HT1080 (cell line): ENCODE measurements at regions not wholly inside any gene's neighbourhood (a gene's known extent, or its start where the extent isn't known, plus 50 kb on each side); places are given as distances from the start of the nearest gene placed in this dataset.

Experiments
- DNase-seq: peaks from one replicate; pipeline ENCODE4 v3.0.0-alpha.2; 2015; ENCODE audit warnings: low read depth

DNA sequence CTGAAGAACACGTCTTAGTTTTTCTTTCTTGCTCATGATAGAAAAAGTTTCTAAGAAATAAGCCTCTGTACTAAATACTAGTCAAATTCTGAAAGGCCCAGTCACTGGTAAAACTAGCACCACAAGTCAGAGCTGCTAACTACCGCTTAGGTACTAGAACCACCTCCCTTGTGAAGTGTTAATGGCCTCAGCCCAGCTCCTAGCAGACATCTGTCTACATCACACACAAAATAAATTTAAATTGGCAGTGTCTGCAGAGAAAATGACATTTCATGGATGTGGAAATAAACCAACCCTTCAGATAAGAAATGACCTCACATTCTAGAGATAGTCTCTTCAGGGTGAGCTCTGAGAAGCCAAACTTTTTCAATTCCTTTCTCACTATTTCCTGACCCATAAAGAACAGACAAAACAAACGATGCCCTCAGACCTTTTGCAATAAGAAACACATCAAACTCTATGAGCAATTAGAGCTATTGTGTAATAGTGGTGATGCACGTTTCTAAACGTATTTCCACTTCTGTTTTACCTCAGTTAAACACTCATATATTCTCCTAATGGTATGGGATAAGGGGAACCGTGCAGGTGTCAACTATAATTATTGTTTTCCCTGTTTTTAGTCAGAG, 70.3 kb upstream of the DSG1 start:
- no peak for DNase-seq

DNA sequence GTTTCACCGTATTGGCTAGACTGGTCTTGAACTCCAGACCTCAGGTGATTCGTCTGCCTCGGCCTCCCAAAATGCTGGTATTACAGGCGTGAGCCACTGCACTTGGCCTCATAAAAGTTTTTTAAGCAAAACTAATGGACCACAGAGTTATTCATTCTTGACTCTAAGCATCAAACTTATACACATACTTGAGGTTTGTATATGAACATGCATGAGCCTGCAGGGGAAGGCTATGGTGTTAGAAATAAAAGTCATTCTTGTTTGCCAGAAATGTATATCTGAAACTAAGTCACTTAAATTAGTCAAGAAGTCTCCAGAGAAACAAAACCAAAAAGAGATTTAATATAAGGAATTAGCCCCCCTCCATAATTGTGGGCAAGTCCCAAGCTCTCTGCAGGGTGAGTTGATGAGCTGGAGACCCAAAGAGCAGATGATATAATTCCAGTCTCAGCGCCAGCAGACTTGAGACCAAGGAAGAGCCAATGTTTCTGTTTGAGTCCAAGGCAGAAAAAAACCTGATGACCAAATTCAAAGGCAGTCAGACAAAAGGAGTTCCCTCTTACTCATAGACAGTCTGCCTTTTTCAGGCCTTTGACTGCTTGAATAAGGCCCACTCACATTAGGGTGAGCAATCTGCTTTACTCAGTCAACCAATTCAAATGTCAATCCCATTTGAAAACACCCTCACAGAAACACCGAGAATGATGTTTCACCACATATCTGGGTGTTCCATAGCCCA, 69.0 kb upstream of the DSG1 start:
- DNase-seq: peak; percentile 22

DNA sequence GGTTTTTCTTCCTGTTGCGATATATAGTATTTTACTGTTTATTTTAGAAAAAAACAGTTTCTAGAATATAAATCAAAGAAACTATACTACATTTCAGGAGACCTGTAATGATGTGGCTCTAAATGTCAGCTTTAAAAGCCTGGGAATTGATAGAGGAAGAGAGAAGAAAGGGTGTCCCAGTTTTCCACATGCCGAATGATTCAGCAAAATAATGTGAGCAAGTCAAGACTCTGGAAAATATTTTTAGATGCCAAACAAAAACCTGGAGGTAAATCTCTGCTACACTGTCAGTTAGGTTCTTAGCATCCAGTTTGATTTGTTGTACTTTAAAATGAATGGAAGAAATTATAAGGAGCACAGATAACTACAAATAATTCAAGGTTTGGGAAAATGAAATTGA, 67.1 kb upstream of the DSG1 start:
- no peak for DNase-seq

GRCh38 chr18:31252522-31252921, 65.4 kb upstream of the DSG1 start:
- no peak for DNase-seq

DNA sequence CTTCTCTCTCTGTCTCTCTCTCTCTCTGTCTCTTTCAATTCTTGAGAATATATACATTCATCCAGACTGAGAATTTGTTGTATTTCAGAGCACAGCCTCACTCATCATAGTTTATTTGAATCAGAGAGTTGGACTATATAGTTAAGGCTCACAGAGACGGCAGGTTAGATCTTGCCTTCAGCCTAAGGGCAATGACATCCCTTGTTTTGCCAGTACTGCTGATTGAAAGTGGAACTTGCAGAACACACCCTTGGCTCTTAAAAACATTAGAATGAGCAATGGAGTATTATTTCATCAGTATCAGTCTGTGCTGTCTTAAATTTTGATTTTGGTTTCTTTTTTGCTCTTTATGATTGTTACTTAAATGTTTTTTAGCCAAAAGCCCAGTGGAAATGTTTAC, 62.0 kb upstream of the DSG1 start:
- no peak for DNase-seq

- no peak for DNase-seq
Measured at GRCh38 chr18:31258789-31259188, 59.2 kb upstream of the DSG1 start.

GRCh38 chr18:31261792-31262582, 56.0 kb upstream of the DSG1 start:
- no peak for DNase-seq

GRCh38 chr18:31267823-31268481, 50.0 kb upstream of the DSG1 start:
- no peak for DNase-seq
